Choroid plexus epithelial cell (primary cell): ENCODE measurements at regions not wholly inside any gene's neighbourhood (a gene's known extent, or its start where the extent isn't known, plus 50 kb on each side); places are given as distances from the start of the nearest gene placed in this dataset.

Source experiments
- DNase-seq: peaks from one replicate; pipeline ENCODE4 v3.0.0-alpha.2; 2010; ENCODE audit warnings: low read depth
- H3K4me3 ChIP-seq: 2 replicates; pipeline ENCODE4 v1.5.1; 2011; ENCODE audit warnings: low read depth, mild to moderate bottlenecking, control low read depth, low read length, moderate library complexity
- CTCF ChIP-seq: conservative IDR thresholded peaks from 2 replicates; pipeline ENCODE4 v1.5.1; 2011; ENCODE audit warnings: low read depth, mild to moderate bottlenecking, control low read depth, inconsistent platforms, low read length, moderate library complexity

- H3K4me3 ChIP-seq = no peak overlapping the region
- no peak for DNase-seq
- no peak for TF ChIP-seq CTCF
Measured at GRCh38 chr1:102099916-102100315, 103.2 kb upstream of the OLFM3 start.

DNA sequence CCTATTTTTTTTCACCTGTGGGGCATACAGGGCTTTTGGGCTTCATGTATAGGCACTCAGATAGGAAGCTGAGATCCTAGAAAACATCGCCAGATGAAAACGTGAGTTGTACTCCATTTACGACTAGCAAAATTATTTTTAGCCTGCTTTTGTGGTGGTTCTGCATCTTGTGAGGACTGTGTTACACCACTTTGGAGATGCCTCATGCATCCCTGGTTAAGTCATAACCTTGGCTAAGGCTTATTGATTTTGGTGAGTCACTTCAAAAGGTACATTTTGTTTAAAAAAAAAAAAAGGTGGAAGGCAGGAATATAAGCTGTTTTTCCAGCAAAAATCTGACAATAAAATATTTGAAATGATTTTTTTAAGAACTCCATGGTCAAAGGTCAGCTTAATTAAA is 101.8 kb upstream of the OLFM3 start:
- no peak overlapping the region for H3K4me3 ChIP-seq
- DNase-seq = no peak
- no peak for TF ChIP-seq CTCF

- H3K4me3 ChIP-seq = no peak overlapping the region
- TF ChIP-seq CTCF = no peak
- no peak for DNase-seq
Measured at GRCh38 chr1:102098081-102098480, 101.4 kb upstream of the OLFM3 start.

GRCh38 chr1:102097451-102097850 is 100.7 kb upstream of the OLFM3 start:
- TF ChIP-seq CTCF = no peak
- H3K4me3 ChIP-seq = no peak overlapping the region
- DNase-seq = no peak

DNA sequence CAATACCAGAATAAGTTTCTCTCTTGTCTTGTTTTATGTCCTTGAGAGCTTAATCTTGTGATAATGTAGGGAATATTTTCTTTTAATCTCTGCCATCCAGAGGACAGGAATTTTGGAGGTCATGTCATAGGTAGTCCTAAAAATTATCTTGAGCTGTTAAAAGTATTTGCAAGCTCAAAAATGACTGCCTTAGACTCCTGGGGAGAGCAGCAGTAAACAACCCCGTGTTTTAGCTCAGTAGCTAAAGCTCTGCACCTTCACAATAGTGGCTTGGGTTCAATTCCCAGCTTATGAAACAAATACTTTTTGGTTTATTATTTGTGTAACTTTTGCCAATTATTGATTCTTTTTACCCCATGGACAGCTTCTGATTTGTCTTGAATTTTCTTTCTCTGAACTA is 99.4 kb upstream of the OLFM3 start:
- TF ChIP-seq CTCF = no peak
- DNase-seq = no peak
- no peak overlapping the region for H3K4me3 ChIP-seq

- no peak for DNase-seq
- TF ChIP-seq CTCF = no peak
- H3K4me3 ChIP-seq = no peak overlapping the region
Measured at GRCh38 chr1:102089791-102090190, 93.1 kb upstream of the OLFM3 start.

DNA sequence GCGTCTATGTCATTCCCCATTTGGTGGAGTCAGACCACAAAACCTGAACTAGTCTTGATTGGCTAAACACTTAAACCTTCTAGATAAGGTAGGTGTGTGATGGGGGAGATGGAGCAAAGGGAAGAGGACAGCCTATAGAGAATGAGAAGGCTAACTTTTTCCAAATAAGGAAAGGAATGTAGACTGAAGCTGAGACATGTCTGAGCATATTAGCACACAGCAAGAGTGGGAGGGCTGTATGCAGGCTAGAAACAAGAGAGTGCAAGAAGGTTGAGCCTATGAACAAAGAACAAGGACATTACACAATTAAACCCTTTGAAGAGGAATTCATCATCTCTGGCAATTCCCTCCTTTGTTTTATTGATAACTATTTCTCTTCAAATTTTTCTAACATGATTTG is 89.2 kb upstream of the OLFM3 start:
- no peak for TF ChIP-seq CTCF
- DNase-seq = no peak
- no peak overlapping the region for H3K4me3 ChIP-seq
